GM12873 (cell line): ENCODE measurements at regions not wholly inside any gene's neighbourhood (a gene's known extent, or its start where the extent isn't known, plus 50 kb on each side); places are given as distances from the start of the nearest gene placed in this dataset.

ENCODE experiments used
- CTCF ChIP-seq: IDR thresholded peaks from 2 replicates; pipeline ENCODE4 v1.5.1; 2012; ENCODE audit warnings: low read depth, mild to moderate bottlenecking, moderate library complexity, low read length, control low read depth; ENCODE audit not compliant: insufficient read depth; ENCODE audit errors: missing control alignments

GRCh38 chr14:24715239-24715638 lies 81.2 kb upstream of the GZMB start:
- no peak for TF ChIP-seq CTCF

- TF ChIP-seq CTCF, result no peak
These were observed 79.4 kb upstream of the GZMB start for GRCh38 chr14:24713404-24713803.

GRCh38 chr14:24712909-24713308 lies 78.9 kb upstream of the GZMB start:
- TF ChIP-seq CTCF, result no peak

- TF ChIP-seq CTCF, result no peak
These were observed 78.4 kb upstream of the GZMB start for GRCh38 chr14:24712374-24712773.

GRCh38 chr14:24710403-24711112 lies 76.6 kb upstream of the GZMB start:
- TF ChIP-seq CTCF, result peak; percentile 82

- TF ChIP-seq CTCF, result no peak
These were observed 74.7 kb upstream of the GZMB start for GRCh38 chr14:24708684-24709083.

GRCh38 chr14:24706351-24706750 lies 72.4 kb upstream of the GZMB start:
- TF ChIP-seq CTCF, result no peak

- TF ChIP-seq CTCF, result no peak
These were observed 71.8 kb upstream of the GZMB start for GRCh38 chr14:24705840-24706239.
